NCI-H1436 treated with DMSO at 0.1 percent for 48 hours (cell line): ENCODE measurements at regions not wholly inside any gene's neighbourhood (a gene's known extent, or its start where the extent isn't known, plus 50 kb on each side); places are given as distances from the start of the nearest gene placed in this dataset.

ENCODE experiments used
- DNase-seq: peaks from one replicate; lab custom pipeline; 2025; lab: John Stamatoyannopoulos, UW

DNA sequence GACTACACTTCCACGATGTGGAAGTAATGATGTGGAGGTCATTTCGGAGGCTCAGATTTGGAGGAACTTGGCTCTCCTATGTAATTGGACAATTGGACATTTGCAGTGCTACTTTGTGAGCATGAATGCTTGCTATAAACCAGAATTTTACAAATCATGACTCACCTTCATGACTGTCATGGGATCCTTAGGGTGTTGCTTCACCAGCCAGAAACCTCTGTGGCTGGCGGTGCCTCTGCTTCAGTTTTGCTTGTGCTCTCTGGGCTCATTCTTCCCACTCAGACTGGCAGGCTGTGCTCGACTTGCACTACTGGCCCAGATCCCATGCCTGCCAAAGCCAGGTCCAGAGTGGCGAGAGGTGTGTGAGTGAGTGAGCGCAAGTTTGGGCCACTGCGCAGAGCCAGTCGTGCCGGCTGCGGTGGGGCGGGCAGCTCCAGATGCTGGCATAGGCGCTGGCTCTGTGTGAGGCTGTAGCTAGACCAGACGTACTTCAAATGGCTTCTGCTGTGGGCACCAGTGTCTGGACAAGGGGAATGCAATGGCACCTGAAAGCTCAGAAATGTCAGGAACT is 387.8 kb downstream of the AEBP2 start:
- no peak for DNase-seq

DNA sequence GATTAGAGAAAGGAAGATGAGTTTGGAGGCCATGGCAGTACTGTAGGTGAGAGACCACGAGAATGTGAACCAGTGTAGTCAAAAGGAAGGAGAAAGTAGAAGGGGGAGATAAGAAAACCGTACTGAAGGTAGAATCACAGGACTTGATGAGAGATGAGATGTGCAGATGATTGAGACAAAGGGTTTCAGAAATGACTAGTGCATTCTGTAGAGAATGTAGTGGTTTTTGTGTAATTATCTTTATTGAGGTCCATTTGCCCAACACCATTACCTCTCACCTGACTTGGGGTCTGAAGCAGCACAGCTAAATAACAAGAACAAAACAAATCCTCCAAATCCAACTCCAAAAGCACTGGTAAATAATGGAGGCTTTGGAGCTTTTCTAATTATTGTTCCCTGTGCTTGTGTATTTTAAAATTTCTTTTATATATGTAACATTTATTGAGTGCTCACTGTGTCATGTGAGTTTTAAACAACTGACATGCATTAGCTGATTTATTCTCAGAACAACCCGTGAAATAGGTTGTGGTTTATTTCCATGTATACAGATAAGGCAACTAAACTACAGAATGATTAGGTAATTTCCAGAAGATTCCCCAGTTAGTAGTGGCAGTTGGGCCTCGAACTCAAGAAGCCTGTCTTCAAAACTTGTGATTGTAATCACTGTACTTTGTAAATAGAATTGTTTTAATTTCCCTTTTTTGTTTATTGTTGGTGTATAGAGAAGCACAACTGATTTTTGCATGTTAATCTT is 390.0 kb downstream of the AEBP2 start:
- no peak for DNase-seq

DNA sequence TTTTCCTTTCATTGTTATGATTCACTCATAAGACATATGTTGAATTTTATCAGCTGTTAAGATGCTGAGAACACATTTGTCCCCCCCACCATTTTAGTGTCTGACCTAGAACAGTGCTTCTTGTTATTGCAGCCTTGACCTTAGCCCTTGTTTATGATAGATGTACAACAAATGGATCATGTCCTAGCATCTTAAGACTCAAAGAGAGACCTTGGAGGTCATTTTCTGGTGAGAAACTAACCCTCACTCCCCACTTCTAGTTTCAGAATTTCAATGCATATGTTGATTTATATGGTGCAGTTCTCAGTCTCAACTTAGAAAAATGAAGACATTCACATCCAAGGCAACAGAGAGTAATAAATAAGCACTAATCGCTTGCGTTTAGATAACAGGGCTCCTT is 391.2 kb downstream of the AEBP2 start:
- DNase-seq: no peak

DNA sequence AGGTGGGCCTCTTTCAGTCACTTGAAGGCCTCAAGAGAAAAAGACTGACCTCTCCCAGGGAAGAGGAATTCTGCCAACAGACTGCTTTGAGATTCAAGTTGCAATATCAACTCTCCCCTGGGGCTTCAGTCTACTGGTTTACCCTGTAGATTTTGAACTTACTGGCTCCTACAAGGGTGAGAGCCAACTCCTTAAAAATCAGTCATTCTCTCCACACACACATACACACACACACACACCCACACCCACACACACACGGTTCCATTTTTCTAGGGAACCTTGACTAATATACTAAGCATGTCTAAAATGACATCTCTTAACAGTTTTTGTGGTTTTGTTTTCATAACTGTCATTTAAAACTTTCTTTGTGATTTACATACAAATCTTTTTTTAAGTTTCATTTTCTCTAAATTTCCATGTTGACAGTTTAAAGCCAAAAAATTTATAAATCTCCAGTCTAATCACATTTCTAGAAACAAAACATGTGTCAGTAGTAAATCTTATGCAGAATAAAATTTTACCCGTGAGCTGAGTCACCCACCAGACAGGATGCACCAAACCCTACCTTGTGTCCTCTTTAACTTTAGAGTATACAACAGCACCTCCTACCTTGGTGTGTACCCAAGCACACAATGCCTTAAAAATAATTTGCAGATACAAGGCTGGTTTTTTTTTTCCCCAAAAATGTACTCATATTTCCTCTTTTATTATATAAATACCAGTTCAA is 394.6 kb downstream of the AEBP2 start:
- no peak for DNase-seq

DNA sequence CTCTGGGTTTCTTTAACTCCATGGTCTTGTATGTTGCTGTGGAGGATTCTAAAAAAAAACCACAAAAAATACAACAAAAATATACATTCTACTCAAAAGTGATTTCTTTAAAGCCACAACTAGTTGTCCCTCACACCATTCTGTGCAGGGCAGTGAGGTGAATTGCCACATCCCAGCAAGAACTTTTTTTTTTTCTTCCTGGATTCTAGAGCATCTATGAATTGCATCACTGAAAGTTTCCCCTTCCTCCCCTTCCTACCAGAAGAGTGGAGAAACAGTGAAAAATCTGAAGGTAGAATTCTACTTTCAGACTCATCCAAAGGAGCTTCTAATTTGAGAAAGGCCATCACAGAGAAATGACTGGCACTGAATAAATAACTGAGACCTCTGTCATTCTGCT is 395.3 kb downstream of the AEBP2 start:
- DNase-seq: no peak

DNA sequence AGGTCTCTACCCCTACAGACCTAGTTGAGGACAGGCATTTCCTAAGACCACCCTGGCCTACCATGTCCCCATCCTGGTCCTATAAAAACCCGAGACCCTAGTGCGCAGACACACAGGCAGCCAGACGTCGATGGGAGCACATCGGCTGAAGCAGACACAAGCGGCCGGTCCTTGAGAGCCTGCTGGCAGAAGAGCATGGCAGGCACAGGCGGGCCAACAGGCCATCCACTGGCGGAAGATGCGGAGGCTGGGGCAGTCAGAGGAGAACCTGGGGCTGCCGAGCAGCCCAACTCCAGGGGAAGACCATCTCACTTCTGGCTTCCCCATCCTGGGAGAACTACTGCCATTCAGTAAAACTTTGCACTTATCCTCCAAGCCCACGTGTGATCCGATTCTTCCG is 396.8 kb downstream of the AEBP2 start:
- no peak for DNase-seq

DNA sequence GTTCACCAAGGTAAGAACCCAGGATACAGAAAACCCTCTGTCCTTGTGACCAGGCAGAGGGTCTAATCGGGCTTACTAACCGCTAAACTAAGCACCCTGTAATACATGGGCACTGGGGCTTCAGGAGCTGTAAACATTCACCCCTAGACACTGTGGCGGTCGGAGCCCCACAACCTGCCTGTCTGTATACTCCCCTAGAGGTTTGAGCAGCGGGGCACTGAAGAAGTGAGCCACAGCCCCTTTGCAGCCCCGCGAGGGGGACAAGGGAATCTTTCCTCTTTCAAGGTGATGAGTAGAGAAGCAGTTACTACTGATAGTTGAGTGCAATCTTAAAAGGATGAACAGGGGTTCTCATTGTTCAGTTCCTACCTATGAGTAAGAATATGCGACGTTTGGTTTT is 397.2 kb downstream of the AEBP2 start:
- DNase-seq: no peak

DNA sequence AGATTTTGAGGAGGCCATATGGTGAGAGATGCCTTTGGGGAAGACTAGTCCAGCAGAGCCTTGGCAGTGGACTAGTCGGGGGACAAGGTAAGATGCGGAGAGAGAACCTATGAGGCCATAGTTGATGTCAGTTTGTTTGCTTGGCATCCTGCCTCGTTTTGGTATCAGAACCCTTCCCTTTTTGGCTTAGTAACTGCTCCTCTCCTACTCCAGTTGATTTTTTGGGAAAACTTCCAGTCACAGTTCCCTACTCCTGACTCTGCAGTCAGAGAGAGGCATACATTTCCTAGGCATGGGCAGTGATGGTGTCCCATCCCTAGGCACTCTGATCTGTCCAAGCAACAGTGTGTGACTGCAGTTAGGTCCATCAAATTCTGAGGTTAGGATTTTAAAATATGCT is 398.3 kb downstream of the AEBP2 start:
- DNase-seq: no peak

DNA sequence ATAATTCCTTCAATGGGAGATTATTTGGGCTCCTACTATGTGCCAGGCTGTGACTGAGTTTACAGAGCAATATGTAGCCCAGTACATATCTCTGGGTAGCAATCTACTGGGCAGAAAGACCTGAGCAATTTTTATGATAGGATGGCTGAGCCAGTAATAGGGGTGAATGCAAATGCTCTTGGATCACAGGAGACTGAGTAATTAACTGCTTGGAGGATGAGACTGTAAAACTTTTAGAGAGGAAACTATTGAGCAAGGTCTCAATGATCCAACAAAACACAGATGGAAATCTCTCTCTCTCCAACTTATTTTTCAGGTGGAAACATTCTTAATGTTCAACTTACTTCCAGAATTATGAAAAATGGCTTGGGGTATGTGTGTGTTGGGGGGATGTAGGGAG is 402.2 kb downstream of the AEBP2 start:
- DNase-seq: no peak

DNA sequence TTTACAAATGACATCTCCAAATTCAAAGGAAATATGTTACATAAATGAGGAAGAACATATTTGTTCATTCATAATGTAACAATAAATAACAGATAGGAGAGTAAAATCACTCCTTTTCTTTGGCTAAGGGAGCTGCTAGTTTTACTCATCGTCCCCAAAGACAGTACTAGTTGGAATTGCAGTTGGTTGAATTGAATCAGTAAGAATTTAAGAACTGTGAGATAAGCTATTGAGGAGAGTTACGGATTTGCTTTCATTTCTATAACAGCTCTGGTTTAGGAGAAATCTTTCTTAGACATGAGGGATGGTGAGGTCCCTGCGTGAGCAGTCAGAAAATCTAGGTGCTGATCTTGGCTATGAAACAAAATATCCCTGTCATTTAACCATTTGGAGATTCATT is 402.8 kb downstream of the AEBP2 start:
- DNase-seq: no peak

DNA sequence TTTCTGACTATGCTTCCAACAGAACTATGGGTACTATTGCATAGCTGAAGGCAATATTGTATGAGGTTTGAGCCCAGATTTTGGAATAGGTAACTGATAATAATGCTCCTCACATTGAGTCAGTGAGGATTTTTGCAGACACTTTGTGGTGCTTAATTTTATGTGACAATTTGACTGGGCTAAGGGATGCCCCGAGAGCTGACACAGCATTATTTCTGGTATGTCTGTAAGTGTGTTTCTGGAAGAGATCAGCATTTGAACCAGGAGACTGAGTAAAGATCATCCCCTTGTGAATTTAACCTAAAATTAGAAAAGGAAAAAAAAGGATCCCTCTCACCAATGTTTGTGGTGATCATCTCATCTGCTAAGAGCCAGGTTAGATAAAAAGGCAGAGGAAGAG is 404.9 kb downstream of the AEBP2 start:
- no peak for DNase-seq

DNA sequence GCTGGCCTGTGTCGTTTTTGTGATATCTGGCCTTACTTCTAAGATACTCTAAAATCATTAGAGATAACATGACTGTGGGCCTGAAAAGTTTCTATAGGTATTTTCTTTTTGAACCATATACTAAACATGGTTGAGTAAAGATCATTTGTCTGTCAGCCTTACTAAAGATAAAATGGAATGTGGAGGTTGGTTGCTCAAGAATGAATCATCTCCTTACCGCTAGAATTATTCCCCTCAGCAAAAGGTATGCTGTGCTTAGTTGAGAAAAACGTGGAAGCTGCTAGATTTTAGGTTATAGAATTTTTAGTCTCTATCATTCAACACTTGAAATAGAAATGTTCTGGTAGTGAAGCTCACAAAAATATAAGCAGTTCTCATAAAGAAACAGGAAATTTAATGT is 407.3 kb downstream of the AEBP2 start:
- no peak for DNase-seq

DNA sequence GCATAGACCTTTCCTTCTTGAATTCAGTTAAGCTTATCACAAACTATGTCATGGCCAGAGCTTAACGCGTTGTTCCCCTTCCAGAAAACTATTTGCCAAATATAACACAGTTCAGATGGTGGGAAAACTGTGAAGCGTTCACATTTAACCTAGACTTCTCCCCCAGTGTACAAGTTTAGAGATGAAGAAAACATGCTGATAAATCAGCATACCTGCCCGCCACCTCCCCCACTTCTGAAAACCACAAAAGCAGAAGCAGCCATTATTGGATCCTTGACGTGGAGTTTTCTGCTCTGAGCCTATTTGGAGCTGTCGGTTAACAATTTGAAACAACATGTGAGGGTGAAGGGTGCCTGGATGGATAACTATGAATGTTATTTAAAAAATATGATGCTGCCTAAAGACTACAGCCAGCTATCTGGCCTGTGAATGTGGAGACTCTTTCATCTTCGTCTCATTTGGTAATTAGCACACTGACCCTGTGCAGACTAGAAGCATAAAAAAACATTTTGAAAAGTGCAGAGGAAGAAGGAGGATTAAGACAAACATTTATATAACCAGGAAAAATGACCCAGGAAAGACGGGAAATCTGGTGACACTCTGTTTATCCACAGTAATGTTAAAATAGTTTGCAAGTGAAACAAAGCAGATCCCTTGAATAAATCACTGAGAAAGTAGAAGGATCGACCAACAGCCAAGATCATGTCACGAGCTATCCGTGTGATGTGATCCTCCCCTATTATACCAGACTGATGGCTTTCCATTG is 408.2 kb downstream of the AEBP2 start:
- DNase-seq: no peak

DNA sequence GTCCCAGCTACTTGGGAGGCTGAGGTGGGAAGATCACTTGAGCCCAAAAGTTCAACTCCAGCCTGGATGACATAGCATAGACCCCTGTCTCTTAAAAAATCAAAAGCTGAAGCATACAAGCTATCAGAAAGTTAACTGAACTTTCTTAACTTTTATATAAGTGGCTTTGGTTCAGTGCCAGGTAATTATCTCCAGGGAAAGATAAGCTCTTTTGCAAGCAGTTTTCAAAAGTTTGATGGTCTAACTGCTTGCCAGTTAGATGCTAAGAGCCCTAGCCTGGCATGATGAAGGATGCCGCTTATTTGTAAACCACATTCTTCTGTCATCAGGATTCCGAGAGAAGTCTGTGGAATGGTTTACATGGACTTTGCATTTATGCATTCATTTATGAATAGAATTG is 409.1 kb downstream of the AEBP2 start:
- DNase-seq: no peak

DNA sequence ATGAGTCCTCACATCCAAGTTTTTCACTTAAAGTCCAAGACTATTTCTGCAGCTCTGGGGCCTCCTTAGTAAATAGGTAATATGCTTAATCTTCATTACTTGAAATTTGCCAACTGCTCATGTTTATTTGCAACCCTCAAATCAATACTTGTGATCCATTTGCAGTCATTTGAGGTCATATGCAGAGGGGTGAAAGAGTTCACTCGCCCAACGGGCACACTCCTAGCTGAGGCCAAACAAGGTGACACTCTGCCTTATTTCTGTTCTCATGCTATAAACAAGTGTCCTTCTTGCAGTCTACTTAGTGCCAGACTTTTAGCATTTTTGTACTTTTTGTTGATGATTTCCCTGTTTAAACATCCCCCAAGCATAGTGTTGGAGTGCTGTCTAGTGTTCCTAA is 409.9 kb downstream of the AEBP2 start:
- DNase-seq: no peak

DNA sequence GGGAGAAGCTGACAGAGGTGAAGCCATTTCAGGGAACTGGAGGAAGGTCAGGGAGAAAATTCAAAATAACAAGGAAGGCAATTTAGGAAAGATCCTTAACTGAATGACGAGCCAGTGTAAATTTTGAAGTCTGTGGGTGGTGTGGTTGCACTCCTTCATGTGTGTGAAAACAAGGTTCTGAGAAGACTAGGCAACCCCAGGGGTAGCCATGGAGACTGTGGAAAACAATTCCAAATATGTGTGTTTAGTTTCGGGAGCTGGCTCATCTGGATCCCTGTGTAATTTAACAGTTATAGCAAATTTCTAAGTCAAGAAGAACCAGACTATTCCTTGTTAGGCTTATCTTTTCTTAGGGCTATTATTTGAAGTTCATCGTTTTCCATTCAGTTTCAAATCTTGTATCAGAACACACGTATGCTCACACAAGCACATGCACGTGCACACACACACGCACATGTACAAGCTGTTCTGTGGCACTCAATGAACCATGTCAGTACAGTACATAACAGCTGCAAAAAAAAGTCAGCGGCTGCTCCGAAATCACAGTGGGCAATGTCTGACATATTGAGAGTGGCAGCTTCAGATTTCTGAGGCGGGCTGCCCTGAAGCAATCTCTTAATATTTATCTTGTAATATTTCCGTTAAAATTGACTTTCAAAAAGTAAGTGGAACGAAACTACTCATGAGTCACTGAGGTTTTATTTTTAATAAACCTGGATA is 411.2 kb downstream of the AEBP2 start:
- DNase-seq: no peak

DNA sequence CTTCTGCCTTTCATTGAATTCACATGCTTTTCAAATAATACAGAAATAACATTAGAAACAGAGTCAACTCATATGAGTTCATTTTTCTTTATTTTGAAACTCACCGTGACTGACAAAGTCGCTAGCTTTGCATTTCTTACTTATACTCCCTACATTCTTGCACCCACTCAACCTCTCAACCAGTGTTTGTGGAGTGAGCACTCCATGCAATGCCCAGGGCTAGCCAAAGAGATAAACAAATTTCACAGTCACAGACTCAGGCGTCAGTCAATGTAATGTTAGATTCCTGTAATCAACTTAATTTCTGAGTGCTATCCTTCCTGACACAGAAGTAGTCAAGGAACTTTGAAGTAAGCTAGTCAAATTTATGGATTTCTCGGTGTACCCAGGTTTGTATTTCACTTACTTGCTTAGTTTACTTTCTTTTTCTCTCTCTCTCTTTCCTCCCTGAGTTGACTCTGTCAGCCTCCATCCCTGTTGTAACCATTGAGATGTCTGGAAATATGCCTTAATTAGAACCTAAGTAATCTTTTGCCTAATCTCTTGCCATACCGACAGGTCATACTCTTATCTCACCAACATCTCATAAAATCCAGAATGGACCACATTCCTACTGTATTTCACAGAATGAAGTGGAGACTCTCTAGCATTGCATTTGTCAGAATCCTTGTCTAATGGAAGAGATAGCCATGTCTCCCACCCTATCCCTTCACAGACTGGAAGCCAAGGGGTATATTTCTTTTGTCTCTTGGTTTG is 413.0 kb downstream of the AEBP2 start:
- DNase-seq: no peak

DNA sequence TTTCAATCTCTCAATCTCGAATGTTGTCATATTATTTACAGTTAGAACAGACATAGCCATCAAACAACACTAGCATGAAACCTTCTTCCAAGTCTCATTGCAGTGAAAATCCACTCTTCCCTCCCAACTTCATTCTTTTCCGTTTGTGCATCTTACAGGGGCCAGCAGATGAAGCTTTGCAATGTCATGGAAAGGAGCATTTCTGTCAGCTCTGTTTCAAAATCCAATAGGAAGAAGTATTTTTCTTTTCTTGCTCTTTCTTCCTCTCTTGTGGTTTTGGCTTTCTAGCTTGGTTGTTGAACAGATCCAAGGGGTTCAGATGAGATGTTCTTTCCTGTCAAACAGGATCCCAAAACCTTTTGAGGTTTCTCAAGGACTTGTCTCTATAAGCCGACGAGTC is 416.6 kb downstream of the AEBP2 start:
- no peak for DNase-seq

DNA sequence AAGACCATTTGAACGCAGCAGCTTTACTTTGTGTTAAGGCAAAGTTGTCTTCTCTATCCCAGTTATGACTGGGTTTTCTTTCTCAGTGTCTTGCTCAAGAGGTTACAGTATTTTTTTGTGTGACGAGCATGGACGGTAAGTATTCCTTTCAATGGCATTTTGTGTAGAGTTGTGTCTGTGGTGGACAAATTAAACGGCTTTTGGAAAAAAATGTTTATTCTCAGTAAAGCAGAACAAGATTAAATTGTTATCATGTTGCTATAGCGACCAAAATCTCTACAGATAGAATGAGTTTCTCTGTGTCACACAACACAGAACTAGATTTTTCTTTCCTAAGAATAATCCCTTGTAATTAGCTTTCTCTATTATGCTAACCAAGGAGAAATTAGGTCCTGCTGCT is 417.1 kb downstream of the AEBP2 start:
- no peak for DNase-seq

DNA sequence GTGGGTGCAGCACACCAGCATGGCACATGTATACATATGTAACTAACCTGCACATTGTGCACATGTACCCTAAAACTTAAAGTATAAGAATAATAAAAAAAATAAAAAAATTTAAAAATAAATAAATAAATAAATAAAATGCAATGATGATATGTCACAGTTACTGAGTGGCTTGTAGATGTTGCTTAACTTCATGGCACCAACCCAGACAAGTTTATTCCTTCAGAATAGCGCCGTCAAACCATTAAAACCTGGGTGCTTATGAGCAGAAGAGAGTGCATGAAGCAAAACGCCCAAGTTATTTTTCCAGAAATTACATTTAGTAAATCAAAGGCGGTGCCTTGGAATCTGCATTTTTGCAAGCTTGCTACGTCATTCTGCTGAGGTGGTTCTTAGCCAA is 417.9 kb downstream of the AEBP2 start:
- no peak for DNase-seq

DNA sequence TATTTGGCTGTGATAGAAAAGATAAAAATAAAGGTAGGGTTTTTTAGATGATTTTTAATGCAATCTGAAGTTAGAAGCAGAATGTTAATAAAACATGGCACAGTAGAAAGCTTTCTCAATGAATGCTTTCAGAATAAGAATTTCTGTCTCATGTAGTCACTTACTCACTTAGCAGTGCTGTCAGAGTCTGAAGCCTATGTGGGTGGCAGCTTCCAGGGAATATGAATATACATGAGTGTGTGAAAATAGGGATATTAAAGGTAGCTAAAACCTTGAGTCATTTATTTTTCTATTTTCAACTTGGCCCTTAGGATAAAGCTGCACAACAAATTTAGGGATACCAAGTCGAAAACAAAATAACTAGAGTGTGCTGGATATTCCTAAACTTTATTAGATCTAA is 427.9 kb downstream of the AEBP2 start:
- no peak for DNase-seq
